Epidermal melanocyte (primary cell): ENCODE measurements at regions not wholly inside any gene's neighbourhood (a gene's known extent, or its start where the extent isn't known, plus 50 kb on each side); places are given as distances from the start of the nearest gene placed in this dataset.
"Not testable (repeated sequence)": the region's sequence is repeated elsewhere in the genome, so short reads cannot be mapped to it uniquely, and the experiment has no call there.

Experiments used
- DNase-seq: peaks from one replicate; pipeline ENCODE4 v3.0.0; 2011; ENCODE audit warnings: low spot score; ENCODE audit not compliant: insufficient read length

DNA sequence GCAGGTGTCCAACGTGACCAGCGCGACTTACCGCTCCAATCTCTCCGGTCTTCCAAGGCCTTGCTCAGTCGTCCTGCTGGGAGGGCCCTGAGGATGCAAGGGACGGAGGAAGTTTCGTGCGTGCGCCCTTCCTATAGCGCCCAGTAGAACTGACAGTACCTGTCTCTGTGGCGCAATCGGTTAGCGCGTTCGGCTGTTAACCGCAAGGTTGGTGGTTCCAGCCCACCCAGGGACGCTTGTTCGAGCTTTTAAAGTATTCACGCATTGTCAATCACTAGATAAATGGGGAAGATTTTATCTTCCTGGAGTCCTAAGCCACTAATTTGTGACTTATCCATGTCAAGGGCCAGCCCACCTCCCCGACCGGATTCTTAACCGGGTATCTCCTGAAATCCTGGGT is 141.1 kb upstream of the NOTCH2NLA start:
- DNase-seq = not testable (repeated sequence)

GRCh38 chr1:146355373-146355772 is 126.6 kb upstream of the NOTCH2NLA start:
- not testable (repeated sequence) for DNase-seq

- not testable (repeated sequence) for DNase-seq
These were observed 98.0 kb upstream of the NOTCH2NLA start for GRCh38 chr1:146326863-146327262.

DNA sequence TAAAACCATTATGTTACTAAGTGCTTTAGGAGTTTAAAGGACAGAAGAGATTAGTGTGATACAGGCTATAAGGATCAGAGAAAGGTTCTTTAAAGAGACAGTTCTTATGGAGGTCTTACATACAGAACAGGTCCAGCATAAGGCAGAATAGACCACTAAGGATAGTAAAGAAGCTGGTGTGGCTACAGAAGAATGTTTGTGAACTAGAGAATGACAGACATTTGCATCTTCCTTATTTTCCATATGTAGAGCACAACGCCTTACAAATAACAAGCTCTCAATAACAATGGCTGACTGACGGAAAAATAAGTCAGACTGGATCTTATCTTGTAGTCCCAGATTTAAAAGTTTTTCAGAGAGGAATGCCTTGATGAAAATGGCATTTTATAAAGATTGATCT is 95.6 kb upstream of the NOTCH2NLA start:
- DNase-seq = not testable (repeated sequence)

DNA sequence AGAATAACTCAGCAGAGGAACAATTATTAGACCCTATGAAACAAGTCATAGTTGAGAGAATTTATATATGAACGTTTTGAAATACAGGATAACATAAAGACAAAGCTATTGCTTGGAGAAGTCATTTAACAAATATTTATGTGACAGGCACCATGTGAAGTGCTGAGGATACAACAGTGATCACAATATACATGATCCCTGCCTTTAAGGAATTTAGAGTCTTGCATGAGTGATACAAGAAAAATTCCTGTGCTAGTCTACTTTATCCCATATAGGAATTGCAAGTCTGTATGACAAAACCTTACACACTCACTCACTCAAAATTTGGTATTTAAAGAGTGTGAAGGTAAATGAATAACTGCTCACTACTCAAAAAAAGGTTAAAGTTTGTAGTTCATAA is 94.5 kb upstream of the NOTCH2NLA start:
- not testable (repeated sequence) for DNase-seq

DNA sequence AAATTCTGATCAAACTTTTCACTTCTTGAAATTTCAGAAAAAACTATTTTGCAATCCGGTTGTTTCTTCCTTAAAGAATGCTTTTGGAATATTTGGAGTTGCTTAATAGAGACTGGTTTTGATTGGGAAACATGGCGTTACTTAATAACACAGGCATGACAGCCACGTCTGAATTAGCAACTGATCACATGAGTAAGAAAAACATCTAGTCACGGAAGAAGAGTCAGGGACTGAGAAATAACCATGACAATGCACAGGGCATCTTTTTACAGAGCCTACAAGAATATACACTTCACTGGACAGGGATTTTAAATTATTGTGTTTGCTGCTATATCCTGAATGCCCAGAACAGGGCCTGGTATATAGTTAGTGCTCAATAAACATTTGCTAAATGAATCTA is 94.1 kb upstream of the NOTCH2NLA start:
- DNase-seq = not testable (repeated sequence)

- not testable (repeated sequence) for DNase-seq
These were observed 89.9 kb upstream of the NOTCH2NLA start for GRCh38 chr1:146318715-146319114.

DNA sequence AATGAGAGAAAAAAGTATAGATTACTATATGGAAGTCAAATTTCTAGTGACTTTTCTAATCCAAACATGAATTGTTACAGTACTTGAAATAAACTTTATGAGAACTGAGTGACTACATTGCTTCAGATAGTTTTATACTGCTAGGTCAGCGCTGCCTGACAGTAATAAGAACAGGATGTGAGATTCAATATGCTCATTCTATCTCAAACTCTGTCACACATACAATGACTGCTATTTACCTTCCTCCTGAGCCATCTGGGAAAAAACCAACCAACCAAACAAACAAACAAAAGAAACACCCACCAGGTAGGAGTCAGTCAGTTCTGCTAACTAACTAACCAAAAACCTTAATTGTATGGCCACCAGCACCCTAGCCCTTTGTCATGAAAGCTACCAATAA is 89.0 kb upstream of the NOTCH2NLA start:
- DNase-seq = not testable (repeated sequence)

DNA sequence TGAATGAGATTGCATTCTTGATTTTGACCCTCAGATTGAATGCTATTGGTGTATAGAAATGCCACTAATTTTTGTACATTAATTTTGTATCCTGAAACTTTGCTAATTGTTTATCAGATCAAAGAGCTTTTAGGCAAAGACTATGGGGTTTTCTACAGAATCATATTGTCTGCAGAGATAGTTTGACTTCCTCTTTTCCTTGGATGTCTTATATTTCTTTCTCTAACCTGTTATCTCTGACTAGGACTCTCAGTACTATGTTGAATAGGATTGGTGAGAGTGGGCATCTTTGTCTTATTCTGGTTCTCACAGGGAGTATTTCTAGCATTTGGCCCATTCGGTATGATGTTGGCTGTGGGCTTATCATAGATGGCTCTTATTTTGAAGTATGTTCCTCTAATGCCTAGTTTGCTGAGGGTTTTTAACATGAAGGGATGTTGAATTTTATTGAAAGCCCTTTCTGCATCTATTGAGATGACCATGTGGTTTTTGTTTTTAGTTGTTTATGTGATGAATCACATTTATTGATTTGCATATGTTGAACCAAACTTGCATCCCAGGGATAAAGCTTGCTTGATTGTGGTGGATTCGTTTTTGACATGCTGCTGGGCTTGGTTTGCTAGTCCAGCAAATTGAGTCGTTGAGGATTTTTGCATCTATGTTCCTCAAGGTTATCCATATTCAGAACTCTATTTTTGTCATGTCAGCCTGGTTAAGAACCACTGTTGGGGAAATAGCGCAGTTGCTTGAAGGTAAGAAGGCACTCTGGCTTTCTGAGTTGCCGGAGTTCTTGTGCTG is 85.8 kb upstream of the NOTCH2NLA start:
- not testable (repeated sequence) for DNase-seq

- not testable (repeated sequence) for DNase-seq
These were observed 81.8 kb upstream of the NOTCH2NLA start for GRCh38 chr1:146310579-146310978.

- not testable (repeated sequence) for DNase-seq
These were observed 80.6 kb upstream of the NOTCH2NLA start for GRCh38 chr1:146309427-146309826.

DNA sequence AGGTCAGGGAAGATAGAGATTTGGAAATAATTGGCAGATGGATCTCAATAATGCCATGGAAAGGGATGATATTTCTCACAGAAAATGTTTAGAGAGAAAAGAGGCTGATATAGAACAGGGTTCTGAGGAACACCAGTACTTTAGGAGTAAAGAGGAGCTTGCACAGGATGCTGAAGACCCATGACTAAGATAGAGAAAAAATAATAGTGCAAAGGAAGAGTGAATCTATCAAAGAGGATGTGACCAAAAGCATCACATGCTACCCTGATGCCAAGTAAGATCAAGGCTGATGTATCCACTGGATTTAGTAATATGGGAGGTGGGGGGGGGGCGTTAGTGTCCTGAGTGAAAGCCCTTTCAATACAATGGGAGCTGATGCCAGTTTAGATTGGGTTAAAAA is 80.1 kb upstream of the NOTCH2NLA start:
- DNase-seq = not testable (repeated sequence)

- not testable (repeated sequence) for DNase-seq
These were observed 79.3 kb upstream of the NOTCH2NLA start for GRCh38 chr1:146308152-146308551.

- not testable (repeated sequence) for DNase-seq
These were observed 78.8 kb upstream of the NOTCH2NLA start for GRCh38 chr1:146307632-146308031.

DNA sequence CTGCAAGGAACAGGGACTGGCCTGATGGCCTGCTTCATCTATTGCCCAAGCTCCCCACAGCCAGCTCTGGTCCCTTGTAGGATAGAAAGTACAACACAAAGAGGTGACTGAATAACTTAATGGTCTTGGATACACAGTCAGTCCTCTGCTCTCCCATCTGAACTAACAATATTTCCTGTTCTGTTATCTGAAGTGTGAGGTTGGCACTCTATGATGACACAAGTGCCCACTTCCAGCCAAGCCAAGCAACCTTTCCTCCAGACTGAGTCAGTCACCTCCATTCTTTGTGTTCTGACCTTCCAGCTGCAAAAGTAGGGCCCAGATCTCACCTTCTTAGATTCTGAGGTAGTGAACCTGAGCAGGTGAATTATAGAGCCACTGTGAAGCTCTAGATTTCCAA is 77.8 kb upstream of the NOTCH2NLA start:
- DNase-seq = not testable (repeated sequence)

- not testable (repeated sequence) for DNase-seq
These were observed 76.6 kb upstream of the NOTCH2NLA start for GRCh38 chr1:146305442-146305841.

GRCh38 chr1:146298575-146298897 is 69.7 kb upstream of the NOTCH2NLA start:
- DNase-seq = not testable (repeated sequence)

DNA sequence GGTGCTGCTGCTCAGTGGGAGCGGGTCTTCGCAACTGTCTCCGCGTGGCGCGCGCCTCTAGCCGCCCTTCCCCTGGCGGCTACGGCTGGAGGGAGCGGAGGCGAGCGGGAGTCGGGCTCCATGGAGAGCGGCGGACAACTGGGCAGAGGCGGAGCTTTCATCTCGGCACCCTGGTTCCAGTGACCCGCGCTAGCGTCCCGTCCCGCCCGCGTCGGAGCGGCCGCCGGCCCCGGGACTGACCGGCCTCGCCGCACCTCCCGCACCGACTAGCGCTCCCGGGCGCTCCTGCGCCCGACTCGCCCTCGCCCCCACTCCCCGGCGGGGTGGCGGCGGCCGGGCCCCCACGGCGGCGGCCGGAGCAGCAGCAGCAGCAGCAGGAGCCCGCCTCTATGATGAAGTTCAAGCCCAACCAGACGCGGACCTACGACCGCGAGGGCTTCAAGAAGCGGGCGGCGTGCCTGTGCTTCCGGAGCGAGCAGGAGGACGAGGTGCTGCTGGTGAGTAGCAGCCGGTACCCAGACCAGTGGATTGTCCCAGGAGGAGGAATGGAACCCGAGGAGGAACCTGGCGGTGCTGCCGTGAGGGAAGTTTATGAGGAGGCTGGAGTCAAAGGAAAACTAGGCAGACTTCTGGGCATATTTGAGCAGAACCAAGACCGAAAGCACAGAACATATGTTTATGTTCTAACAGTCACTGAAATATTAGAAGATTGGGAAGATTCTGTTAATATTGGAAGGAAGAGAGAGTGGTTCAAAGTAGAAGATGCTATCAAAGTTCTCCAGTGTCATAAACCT is 69.2 kb upstream of the NOTCH2NLA start:
- not testable (repeated sequence) for DNase-seq

DNA sequence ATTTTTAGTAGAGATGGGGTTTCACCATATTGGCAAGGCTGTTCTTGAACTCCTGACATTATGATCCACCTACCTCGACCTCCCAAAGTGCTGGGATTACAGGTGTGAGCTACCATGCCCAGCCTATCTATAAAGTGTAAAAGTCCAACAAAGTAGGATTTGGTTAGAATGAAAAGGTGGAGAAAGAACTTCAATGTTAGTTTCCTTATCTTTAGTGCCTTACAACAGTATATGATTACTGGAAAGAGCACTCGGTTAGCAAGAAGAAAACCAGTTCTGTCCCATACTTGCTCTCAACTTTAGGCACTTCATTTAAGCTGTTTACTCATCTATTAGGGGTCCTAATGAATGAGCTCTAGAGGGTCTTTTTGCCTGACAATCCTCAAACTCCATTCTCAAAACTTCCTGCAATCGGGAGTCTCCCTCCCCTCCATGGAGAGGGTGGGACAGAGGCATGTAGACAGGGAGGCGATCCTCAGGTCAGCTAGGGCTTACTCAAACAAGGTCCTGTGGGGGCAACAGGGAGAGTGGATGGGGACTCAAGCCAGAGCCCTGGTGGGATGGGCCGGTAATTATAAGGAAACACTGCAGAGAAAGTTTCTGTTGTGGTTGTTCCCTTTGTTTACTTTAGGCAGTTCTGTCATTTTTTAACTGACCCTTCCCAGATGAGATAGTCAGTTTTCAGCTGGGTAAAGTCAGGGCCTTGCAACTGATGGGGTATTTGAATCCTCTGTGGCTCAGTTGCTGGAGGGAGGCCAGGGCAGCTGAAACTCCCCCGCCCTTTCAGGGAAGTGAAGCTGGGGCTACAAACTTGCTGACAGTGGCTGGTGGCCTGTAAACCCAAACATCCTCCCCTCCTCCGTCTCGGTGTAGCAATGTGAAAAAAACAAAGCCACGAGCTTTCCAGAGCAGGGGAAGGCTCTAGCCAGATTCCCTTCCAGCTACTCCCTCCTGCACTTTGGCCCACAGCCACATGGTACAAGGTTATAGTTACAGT is 64.4 kb upstream of the NOTCH2NLA start:
- DNase-seq = not testable (repeated sequence)

GRCh38 chr1:146292424-146292823 is 63.6 kb upstream of the NOTCH2NLA start:
- not testable (repeated sequence) for DNase-seq

DNA sequence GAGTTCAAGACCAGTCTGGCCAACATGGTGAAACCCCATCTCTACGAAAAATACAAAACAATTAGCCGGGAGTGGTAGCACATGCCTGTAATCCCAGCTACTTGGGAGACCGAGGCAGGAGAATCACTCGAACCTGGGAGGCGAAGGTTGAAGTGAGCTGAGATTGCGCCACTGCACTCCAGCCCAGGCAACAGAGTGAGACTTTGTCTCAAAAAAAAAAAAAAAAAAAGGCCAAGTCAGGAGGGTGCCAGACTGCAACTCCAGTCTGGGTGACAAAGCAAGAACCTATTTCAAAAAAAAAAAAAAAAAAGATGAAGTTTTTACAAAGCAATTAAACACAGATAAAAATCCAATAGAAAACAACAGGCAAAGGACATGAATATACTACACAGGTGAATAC is 59.1 kb upstream of the NOTCH2NLA start:
- DNase-seq = not testable (repeated sequence)
